ENCODE measurements at regions not wholly inside any gene's neighbourhood (a gene's known extent, or its start where the extent isn't known, plus 50 kb on each side); places are given as distances from the start of the nearest gene placed in this dataset.
A peak's percentile ranks its signal among the peaks of the same experiment; 100 is the strongest.

DNA sequence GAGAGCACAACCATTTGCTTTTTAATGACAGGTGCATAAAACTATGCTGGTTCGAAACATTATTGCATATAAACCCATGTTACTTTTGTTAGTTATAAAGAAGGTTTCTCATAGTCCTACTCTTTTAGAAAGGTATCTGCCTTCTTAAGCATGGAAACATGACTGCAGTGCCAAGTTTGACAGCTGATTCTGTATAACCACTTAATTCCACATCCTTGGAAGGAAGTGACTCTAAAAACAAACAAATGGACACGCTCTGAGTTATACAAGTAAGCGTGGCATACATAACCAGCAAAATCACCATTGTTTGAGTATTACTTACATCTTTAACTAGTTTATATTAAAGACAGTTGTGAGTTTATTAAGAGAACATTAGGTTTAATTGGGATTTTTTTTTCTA is 125.0 kb upstream of the HDGFL1 start:
- H3K27ac ChIP-seq = peak overlapping the region in 1 of 12 donors; percentile 1
- no peak for TF ChIP-seq POLR2A (IDR thresholded peaks at IDR 0.05)
- TF ChIP-seq, protein P1, sequence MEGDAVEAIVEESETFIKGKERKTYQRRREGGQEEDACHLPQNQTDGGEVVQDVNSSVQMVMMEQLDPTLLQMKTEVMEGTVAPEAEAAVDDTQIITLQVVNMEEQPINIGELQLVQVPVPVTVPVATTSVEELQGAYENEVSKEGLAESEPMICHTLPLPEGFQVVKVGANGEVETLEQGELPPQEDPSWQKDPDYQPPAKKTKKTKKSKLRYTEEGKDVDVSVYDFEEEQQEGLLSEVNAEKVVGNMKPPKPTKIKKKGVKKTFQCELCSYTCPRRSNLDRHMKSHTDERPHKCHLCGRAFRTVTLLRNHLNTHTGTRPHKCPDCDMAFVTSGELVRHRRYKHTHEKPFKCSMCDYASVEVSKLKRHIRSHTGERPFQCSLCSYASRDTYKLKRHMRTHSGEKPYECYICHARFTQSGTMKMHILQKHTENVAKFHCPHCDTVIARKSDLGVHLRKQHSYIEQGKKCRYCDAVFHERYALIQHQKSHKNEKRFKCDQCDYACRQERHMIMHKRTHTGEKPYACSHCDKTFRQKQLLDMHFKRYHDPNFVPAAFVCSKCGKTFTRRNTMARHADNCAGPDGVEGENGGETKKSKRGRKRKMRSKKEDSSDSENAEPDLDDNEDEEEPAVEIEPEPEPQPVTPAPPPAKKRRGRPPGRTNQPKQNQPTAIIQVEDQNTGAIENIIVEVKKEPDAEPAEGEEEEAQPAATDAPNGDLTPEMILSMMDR (IDR thresholded peaks at IDR 0.05) = no peak
- DNase-seq = no peak
- peaks cover 7 to 46% (median 25%) of the 10 kb centered on the region in 12 donors for H3K4me1 ChIP-seq
- H3K9me3 ChIP-seq = no peaks in the 10 kb centered on the region
- peak in 1 of 4 donors; percentile 42 for ATAC-seq
- no peak overlapping the region for H3K4me3 ChIP-seq
- 62 to 66% (median 65%) methylated on average over 3 of the region's 3 CpGs for WGBS, 4 donors
- H3K36me3 ChIP-seq = no peaks in the 10 kb centered on the region
- intact Hi-C loops (cut with DNase I) = no loop called here
- H3K27me3 ChIP-seq = no peaks in the 10 kb centered on the region

DNA sequence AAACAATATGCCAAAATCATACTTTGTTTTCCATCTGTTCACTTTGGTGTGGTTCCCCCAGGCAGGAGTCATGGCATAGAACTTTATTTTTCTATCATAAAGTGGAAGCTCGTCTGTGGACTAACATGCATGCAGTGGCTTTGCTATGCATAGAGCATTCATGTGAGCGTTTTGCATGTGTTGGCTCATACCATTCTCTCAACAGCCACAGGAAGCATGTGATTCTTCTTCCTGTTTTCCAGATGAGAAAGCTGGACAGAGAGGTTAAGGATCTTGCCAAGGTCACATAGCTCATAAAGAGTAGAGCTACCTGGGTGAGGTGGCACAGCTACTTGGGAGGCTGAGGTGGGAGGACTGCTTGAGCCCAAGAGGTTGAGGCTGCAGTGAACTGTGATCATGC is 123.4 kb upstream of the HDGFL1 start:
- no peak overlapping the region for H3K27ac ChIP-seq
- H3K9me3 ChIP-seq = no peaks in the 10 kb centered on the region
- DNase-seq (no peak), ATAC-seq (no peak)
- peaks cover 7 to 46% (median 25%) of the 10 kb centered on the region in 12 donors for H3K4me1 ChIP-seq
- no peak overlapping the region for H3K4me3 ChIP-seq
- 52 to 72% (median 63%) methylated on average over 2 of the region's 2 CpGs for WGBS, 4 donors
- H3K36me3 ChIP-seq = no peaks in the 10 kb centered on the region
- intact Hi-C loops (cut with DNase I) = no loop called here
- H3K27me3 ChIP-seq = no peaks in the 10 kb centered on the region
- no peak for TF ChIP-seq POLR2A (IDR thresholded peaks at IDR 0.05)
- TF ChIP-seq, protein P1 (IDR thresholded peaks at IDR 0.05) = no peak

DNA sequence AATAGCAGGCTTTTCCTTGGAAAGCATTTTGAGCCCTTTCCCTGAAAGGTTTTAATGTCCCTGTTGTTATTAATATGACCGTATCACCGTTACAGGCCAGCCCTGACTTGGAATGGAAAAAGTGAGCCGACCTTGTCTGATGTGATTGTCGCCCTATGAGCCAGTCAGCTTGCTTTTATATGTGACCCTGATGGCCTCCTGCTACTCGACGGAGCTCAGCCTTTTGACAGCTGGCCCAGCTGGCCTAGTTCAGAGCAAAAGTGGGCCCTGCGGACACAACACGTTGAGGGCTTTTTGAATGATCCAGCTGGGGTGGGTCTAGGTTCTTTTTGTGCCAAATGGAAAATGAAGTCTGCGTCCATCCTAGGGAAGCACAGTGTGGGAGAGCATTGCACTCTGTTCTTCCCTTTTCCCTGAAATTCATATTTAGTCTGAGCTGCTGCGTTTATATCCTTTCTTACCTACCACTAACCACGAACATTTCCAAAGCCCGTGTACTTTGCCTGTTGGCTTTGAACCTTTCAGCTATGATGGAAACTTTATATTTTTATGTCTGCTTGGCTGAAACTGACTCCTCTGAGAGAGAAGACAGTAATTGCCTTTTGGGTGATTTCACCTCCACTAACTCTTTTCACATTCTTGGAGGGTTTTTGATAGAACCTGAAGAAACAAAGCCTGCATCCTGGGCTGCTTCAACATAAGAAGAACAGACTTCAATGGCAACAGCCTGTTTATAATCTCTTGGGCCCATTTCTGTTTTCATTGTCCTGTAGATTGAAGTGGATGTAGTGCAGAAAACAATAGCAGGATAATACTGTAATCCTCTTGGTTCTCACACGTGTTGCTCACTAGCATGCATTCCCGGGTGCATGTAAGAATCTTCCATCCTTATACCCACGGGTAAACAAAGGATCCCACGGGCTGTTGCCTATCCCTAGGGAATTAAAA is 121.8 kb upstream of the HDGFL1 start:
- TF ChIP-seq, protein P1 (IDR thresholded peaks at IDR 0.05) = no peak
- no peak for TF ChIP-seq POLR2A (IDR thresholded peaks at IDR 0.05)
- DNase-seq = peak in 4 of 5 donors; percentile 46 to 64 (median 60)
- peak; percentile 82 to 98 (median 91) for ATAC-seq
- Histone ChIP-seq H3K36me3 (no peaks in the 10 kb centered on the region), H3K9me3 (no peaks in the 10 kb centered on the region), H3K4me1 (peaks cover 7 to 46% (median 24%) of the 10 kb centered on the region in 12 donors), H3K27me3 (no peaks in the 10 kb centered on the region), H3K27ac (peak overlapping the region; percentile 12 to 79 (median 60)), H3K4me3 (no peak overlapping the region)
- WGBS, 4 donors = 36 to 44% (median 42%) methylated on average over 16 of the region's 16 CpGs
- intact Hi-C loops (cut with DNase I) = no loop called here

DNA sequence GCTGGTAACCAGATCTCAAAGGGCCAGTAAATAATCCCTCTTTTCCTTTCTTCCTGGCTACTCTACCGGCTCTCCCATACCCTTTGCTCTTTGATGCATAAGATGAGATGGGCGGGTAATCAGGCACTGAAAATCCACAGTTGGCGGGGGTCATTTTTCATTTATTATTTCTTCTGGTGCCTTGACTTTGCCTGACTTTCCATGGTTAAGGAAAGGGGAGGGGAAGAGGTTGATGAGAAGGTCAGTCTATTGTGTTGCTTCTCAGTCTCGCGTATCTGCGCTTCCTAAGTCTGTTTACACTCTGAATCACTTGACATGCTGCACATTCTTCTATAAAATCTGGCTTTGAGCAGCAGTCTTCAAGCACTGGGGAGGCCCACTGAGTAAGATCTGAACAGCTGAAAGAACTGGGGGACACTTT is 121.1 kb upstream of the HDGFL1 start:
- Histone ChIP-seq H3K9me3 (no peaks in the 10 kb centered on the region), H3K36me3 (no peaks in the 10 kb centered on the region), H3K27ac (peak overlapping the region in 2 of 12 donors; percentile 46 to 79), H3K27me3 (no peaks in the 10 kb centered on the region), H3K4me3 (no peak overlapping the region), H3K4me1 (peaks cover 7 to 46% (median 21%) of the 10 kb centered on the region in 12 donors)
- peak in 2 of 4 donors; percentile 54 to 62 for ATAC-seq
- intact Hi-C loops (cut with DNase I) = no loop called here
- 56 to 65% (median 62%) methylated on average over 6 of the region's 6 CpGs for WGBS, 4 donors
- TF ChIP-seq, protein P1 (IDR thresholded peaks at IDR 0.05) = no peak
- no peak for TF ChIP-seq POLR2A (IDR thresholded peaks at IDR 0.05)
- DNase-seq = peak in 1 of 5 donors; percentile 25
